H1 (cell line): ENCODE measurements at regions not wholly inside any gene's neighbourhood (a gene's known extent, or its start where the extent isn't known, plus 50 kb on each side); places are given as distances from the start of the nearest gene placed in this dataset.

ENCODE experiments used
- KDM4A ChIP-seq: IDR thresholded peaks from one replicate; pipeline ENCODE4 v1.7.1; 2012; ENCODE audit warnings: low read depth, mild to moderate bottlenecking, moderate library complexity, low read length, inconsistent platforms; ENCODE audit not compliant: severe bottlenecking
- NRF1 ChIP-seq: IDR thresholded peaks from 2 replicates; pipeline ENCODE4 v1.6.1; 2011; ENCODE audit warnings: mild to moderate bottlenecking, low read depth, low read length, improper control_type of control experiment
- TBP ChIP-seq: IDR thresholded peaks from 2 replicates; pipeline ENCODE4 v1.6.1; 2011; ENCODE audit warnings: low read depth, low read length, improper control_type of control experiment

- TF ChIP-seq KDM4A = no peak
- no peak for TF ChIP-seq NRF1
- TF ChIP-seq TBP = no peak
Observed at GRCh38 chr6:8908638-8909037, 473.3 kb upstream of the SLC35B3 start (continued).
